Loucy (cell line): ENCODE measurements at regions not wholly inside any gene's neighbourhood (a gene's known extent, or its start where the extent isn't known, plus 50 kb on each side); places are given as distances from the start of the nearest gene placed in this dataset.
"Not testable (repeated sequence)": the region's sequence is repeated elsewhere in the genome, so short reads cannot be mapped to it uniquely, and the experiment has no call there.

Experiments used
- CTCF ChIP-seq: fragments of 200-600 bp; sonication (generic); conservative IDR thresholded peaks from 2 replicates; pipeline ENCODE4 v1.5.1; 2014; ENCODE audit warnings: mild to moderate bottlenecking, antibody characterized with exemption, low read length
- EZH2phosphoT487 ChIP-seq: fragments of 200-600 bp; IDR thresholded peaks from 2 replicates; pipeline ENCODE4 v1.6.1; 2018; ENCODE audit warnings: antibody characterized with exemption, mild to moderate bottlenecking, moderate library complexity, borderline replicate concordance

GRCh38 chrX:82552201-82552600, 955.9 kb upstream of the POU3F4 start:
- TF ChIP-seq CTCF, EZH2phosphoT487: not testable (repeated sequence)
